ENCODE measurements at regions not wholly inside any gene's neighbourhood (a gene's known extent, or its start where the extent isn't known, plus 50 kb on each side); places are given as distances from the start of the nearest gene placed in this dataset.

DNA sequence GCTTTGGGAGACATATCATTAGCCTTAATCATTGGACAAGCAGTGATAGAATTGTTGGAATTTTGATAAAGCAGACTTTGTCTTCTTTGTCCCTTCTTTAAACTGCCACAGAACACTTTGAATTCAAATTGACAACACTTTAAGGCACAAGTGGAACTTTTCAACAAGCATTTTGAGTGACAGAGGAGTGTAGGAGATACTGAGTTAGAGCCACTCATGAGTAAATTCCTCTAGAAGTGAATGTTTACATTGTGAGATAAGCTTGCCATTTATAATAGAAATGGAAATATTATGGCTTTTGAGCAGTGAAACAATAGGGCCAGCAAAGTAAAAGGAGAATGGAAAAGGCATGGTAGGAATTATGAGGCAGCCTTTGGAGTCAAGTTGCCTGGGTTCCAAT, 515.8 kb downstream of the SLITRK6 start:
- TF ChIP-seq EZH2phosphoT487 (IDR thresholded peaks at IDR 0.05; ENCODE audit: low read depth) (no peak), CTCF (IDR thresholded peaks at IDR 0.05; ENCODE audit: low read depth, low read length) (no peak)
